Uterus (tissue), 2 donors: ENCODE measurements at regions not wholly inside any gene's neighbourhood (a gene's known extent, or its start where the extent isn't known, plus 50 kb on each side); places are given as distances from the start of the nearest gene placed in this dataset.

Experiments
- CTCF ChIP-seq, 4 experiments: fragments of 200-600 bp in 2 of 4; fragments of 450-650 bp in 2 of 4; sonication (generic) in 2 of 4; IDR thresholded peaks; one replicate each; pipeline ENCODE4 v1.5.1; 2016 to 2019; ENCODE audit warnings: antibody characterized with exemption in 4 of 4, mild to moderate bottlenecking in 2 of 4, moderate library complexity in 1 of 4
- POLR2A ChIP-seq, 2 donors: fragments of 450-650 bp; IDR thresholded peaks; one replicate each; pipeline ENCODE4 v1.6.1; 2016; ENCODE audit warnings: antibody characterized with exemption in 2 of 2, mild to moderate bottlenecking in 1 of 2, moderate library complexity in 1 of 2

GRCh38 chr1:219416598-219417238 is 196.2 kb downstream of the ZC3H11B start:
- TF ChIP-seq CTCF (IDR thresholded peaks at IDR 0.05) (peak; percentile 33 to 50 (median 42)), POLR2A (IDR thresholded peaks at IDR 0.05) (no peak)
